Neuron (in vitro differentiated cells): ENCODE measurements at regions not wholly inside any gene's neighbourhood (a gene's known extent, or its start where the extent isn't known, plus 50 kb on each side); places are given as distances from the start of the nearest gene placed in this dataset.

Experiments
- H2AFZ ChIP-seq: one replicate; pipeline ENCODE4 v1.6.1; 2013; ENCODE audit warnings: low read depth, mild to moderate bottlenecking, inconsistent platforms, low read length, moderate library complexity
- H3K27me3 ChIP-seq: one replicate; pipeline ENCODE4 v1.6.1; 2013; ENCODE audit warnings: low read length; ENCODE audit not compliant: insufficient read depth
- H3K36me3 ChIP-seq: one replicate; pipeline ENCODE4 v1.6.1; 2013; ENCODE audit warnings: low read length; ENCODE audit not compliant: insufficient read depth
- H3K4me1 ChIP-seq: one replicate; pipeline ENCODE4 v1.6.1; 2013; ENCODE audit warnings: low read length; ENCODE audit not compliant: insufficient read depth
- H3K4me3 ChIP-seq: 2 replicates; pipeline ENCODE4 v1.5.1; 2013; ENCODE audit warnings: mild to moderate bottlenecking, low read length, moderate library complexity
- H3K9me3 ChIP-seq: one replicate; pipeline ENCODE4 v1.6.1; 2013; ENCODE audit warnings: low read length

- H3K27me3 ChIP-seq = peaks cover 3% of the 10 kb centered on the region
- H3K9me3 ChIP-seq = no peaks in the 10 kb centered on the region
- no peaks in the 10 kb centered on the region for H3K36me3 ChIP-seq
- no peak overlapping the region for H3K4me3 ChIP-seq
- H2AFZ ChIP-seq = no peak overlapping the region
- no peaks in the 10 kb centered on the region for H3K4me1 ChIP-seq
Observed at GRCh38 chr11:134584706-134585445, 172.8 kb upstream of the B3GAT1 start.

GRCh38 chr11:134584001-134584561 lies 172.0 kb upstream of the B3GAT1 start:
- H3K9me3 ChIP-seq = no peaks in the 10 kb centered on the region
- no peak overlapping the region for H3K4me3 ChIP-seq
- no peaks in the 10 kb centered on the region for H3K36me3 ChIP-seq
- H2AFZ ChIP-seq = no peak overlapping the region
- H3K4me1 ChIP-seq = no peaks in the 10 kb centered on the region
- peaks cover 3% of the 10 kb centered on the region for H3K27me3 ChIP-seq

GRCh38 chr11:134583397-134583990 lies 171.5 kb upstream of the B3GAT1 start:
- H3K9me3 ChIP-seq = no peaks in the 10 kb centered on the region
- H3K4me3 ChIP-seq = no peak overlapping the region
- H3K27me3 ChIP-seq = peaks cover 3% of the 10 kb centered on the region
- no peaks in the 10 kb centered on the region for H3K4me1 ChIP-seq
- H3K36me3 ChIP-seq = no peaks in the 10 kb centered on the region
- no peak overlapping the region for H2AFZ ChIP-seq

- Histone ChIP-seq H3K27me3 (peaks cover 3% of the 10 kb centered on the region), H3K4me3 (no peak overlapping the region), H3K36me3 (no peaks in the 10 kb centered on the region), H3K4me1 (no peaks in the 10 kb centered on the region), H2AFZ (no peak overlapping the region), H3K9me3 (no peaks in the 10 kb centered on the region)
Observed at GRCh38 chr11:134582770-134583095, 170.7 kb upstream of the B3GAT1 start.

GRCh38 chr11:134581966-134582769 lies 170.1 kb upstream of the B3GAT1 start:
- H2AFZ ChIP-seq = no peak overlapping the region
- H3K36me3 ChIP-seq = no peaks in the 10 kb centered on the region
- H3K27me3 ChIP-seq = peaks cover 2% of the 10 kb centered on the region
- no peaks in the 10 kb centered on the region for H3K4me1 ChIP-seq
- no peaks in the 10 kb centered on the region for H3K9me3 ChIP-seq
- H3K4me3 ChIP-seq = no peak overlapping the region

- Histone ChIP-seq H3K36me3 (no peaks in the 10 kb centered on the region), H3K4me1 (no peaks in the 10 kb centered on the region), H3K9me3 (no peaks in the 10 kb centered on the region), H3K4me3 (no peak overlapping the region), H3K27me3 (peaks cover 6% of the 10 kb centered on the region), H2AFZ (no peak overlapping the region)
Observed at GRCh38 chr11:134581121-134581626, 169.1 kb upstream of the B3GAT1 start.

GRCh38 chr11:134580610-134580975 lies 168.6 kb upstream of the B3GAT1 start:
- peaks cover 6% of the 10 kb centered on the region for H3K27me3 ChIP-seq
- H2AFZ ChIP-seq = no peak overlapping the region
- H3K4me3 ChIP-seq = no peak overlapping the region
- no peaks in the 10 kb centered on the region for H3K9me3 ChIP-seq
- no peaks in the 10 kb centered on the region for H3K4me1 ChIP-seq
- H3K36me3 ChIP-seq = no peaks in the 10 kb centered on the region

- no peaks in the 10 kb centered on the region for H3K36me3 ChIP-seq
- no peaks in the 10 kb centered on the region for H3K4me1 ChIP-seq
- H3K9me3 ChIP-seq = no peaks in the 10 kb centered on the region
- no peak overlapping the region for H3K4me3 ChIP-seq
- H3K27me3 ChIP-seq = peaks cover 6% of the 10 kb centered on the region
- H2AFZ ChIP-seq = no peak overlapping the region
Observed at GRCh38 chr11:134579724-134580609, 167.9 kb upstream of the B3GAT1 start.

- no peaks in the 10 kb centered on the region for H3K4me1 ChIP-seq
- no peak overlapping the region for H3K4me3 ChIP-seq
- H3K36me3 ChIP-seq = no peaks in the 10 kb centered on the region
- H3K9me3 ChIP-seq = no peaks in the 10 kb centered on the region
- H3K27me3 ChIP-seq = peaks cover 6% of the 10 kb centered on the region
- H2AFZ ChIP-seq = no peak overlapping the region
Observed at GRCh38 chr11:134578807-134579723, 167.0 kb upstream of the B3GAT1 start.

GRCh38 chr11:134577751-134578395 lies 165.8 kb upstream of the B3GAT1 start:
- no peaks in the 10 kb centered on the region for H3K4me1 ChIP-seq
- H3K9me3 ChIP-seq = no peaks in the 10 kb centered on the region
- H3K4me3 ChIP-seq = no peak overlapping the region

GRCh38 chr11:134576721-134577171 lies 164.7 kb upstream of the B3GAT1 start:
- no peaks in the 10 kb centered on the region for H3K36me3 ChIP-seq
- no peaks in the 10 kb centered on the region for H3K9me3 ChIP-seq
- H3K4me3 ChIP-seq = no peak overlapping the region
- H3K4me1 ChIP-seq = no peaks in the 10 kb centered on the region
- peaks cover 14% of the 10 kb centered on the region for H3K27me3 ChIP-seq
- H2AFZ ChIP-seq = no peak overlapping the region

More at GRCh38 chr11:134577751-134578395, 165.8 kb upstream of the B3GAT1 start:
- H3K36me3 ChIP-seq = no peaks in the 10 kb centered on the region
- H2AFZ ChIP-seq = no peak overlapping the region
- H3K27me3 ChIP-seq = peaks cover 14% of the 10 kb centered on the region
